NCI-H510A treated with DMSO at 0.1 percent for 48 hours (cell line): ENCODE measurements at regions not wholly inside any gene's neighbourhood (a gene's known extent, or its start where the extent isn't known, plus 50 kb on each side); places are given as distances from the start of the nearest gene placed in this dataset.
"Not testable (repeated sequence)": the region's sequence is repeated elsewhere in the genome, so short reads cannot be mapped to it uniquely, and the experiment has no call there.

Source experiments
- DNase-seq: peaks from one replicate; lab custom pipeline; 2025; lab: John Stamatoyannopoulos, UW

DNA sequence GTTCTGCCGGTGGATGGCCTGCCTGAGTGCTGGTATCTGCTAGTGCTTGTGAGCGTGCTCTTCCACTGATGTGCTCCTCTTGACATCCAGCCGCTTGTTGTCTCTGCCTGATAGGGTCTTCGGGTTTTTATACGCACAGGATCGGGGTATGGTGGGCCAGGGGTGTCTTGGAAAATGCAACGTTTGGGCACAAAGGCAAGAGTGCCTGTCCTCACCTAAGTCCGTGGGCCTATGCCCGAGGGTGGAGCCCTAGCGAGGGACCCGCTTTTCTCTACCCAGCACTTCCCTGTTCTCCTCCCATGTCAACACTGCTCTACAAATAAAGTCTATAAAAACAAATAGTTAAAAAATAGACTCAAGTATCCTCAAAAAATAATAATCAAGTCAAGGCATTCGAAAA lies 1007.8 kb downstream of the PLA2G4A start:
- no peak for DNase-seq

GRCh38 chr1:187837787-187838186 lies 1009.0 kb downstream of the PLA2G4A start:
- DNase-seq, result no peak

- DNase-seq, result no peak
Measured at GRCh38 chr1:187838335-187839293, 1009.9 kb downstream of the PLA2G4A start.

- no peak for DNase-seq
Measured at GRCh38 chr1:187839873-187840272, 1011.1 kb downstream of the PLA2G4A start.

- DNase-seq, result no peak
Measured at GRCh38 chr1:187840557-187840956, 1011.8 kb downstream of the PLA2G4A start.

DNA sequence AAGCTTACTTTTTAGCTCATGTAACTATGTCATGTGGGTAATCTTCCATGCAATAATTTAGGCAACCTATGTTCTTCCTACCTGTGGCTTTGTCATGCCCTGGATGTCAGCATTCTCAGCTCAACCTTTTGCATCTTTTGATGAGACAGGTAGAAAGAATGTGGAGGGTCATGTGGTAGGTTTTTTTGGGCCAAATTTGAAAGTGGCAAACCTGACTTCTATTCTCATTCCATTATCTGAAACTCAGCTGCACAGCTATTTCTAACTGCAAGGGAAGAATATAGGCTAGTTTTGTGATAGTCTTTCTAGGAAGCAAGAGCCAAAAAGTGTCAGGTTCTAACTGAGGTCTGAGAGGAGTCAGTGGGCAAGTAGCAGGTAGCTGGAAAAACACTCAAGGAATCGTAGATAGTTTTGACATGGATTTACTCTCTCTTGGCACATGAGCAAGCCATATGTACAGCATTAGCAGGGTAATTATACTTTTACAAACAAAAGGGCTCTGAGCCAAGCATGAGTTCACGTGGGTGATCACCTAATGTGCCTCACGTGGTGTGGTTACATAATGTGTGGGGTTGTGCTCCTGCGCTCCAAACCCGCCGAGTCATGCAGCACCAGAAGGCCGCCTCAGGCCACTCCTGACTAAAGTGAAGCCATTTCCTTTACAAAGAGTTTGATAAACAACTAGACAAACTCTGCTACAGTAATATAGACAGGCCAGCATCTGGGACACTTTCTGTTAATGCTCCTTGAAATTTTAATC lies 1013.8 kb downstream of the PLA2G4A start:
- DNase-seq, result no peak

- no peak for DNase-seq
Measured at GRCh38 chr1:187844313-187844712, 1015.6 kb downstream of the PLA2G4A start.

DNA sequence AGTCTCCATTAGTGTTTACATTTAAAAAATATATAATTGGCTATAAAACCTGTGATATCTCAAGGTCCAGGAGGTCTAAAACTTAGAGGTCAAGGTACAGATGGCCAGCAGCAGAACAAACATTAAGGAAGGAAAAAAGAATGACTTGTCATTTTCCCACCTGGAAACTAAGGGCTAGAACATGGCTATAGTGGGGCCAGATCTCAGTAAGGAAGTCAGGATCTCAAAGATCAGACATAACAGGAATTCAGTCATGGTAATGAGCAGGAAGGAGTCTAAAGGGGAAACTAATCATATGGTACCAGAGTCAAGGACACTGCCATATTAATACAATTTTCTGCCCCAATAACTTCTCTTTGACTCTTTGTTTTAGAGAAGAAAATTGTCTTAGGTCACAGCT lies 1018.8 kb downstream of the PLA2G4A start:
- DNase-seq, result no peak

- DNase-seq, result no peak
Measured at GRCh38 chr1:187848321-187848720, 1019.6 kb downstream of the PLA2G4A start.

- not testable (repeated sequence) for DNase-seq
Measured at GRCh38 chr1:187850146-187850545, 1021.4 kb downstream of the PLA2G4A start.

DNA sequence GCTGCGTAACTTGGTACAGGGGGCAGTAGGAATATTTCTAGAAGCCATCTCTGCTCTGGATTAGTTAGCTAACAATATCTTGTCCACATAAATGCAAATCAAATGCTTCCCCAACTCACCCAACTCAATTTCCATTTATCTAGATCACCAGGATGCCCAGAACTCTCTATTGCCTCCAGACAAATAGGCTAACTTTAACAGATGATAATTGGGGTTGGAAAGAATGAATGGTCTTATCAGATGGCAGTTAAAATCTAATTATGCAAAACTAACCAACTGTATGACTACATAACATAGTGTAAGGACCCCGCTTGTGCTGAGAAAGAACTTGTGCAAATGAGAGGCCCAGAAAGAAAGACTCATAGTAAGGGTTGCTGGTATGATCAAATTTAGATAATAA lies 1024.8 kb downstream of the PLA2G4A start:
- no peak for DNase-seq

GRCh38 chr1:187854457-187854856 lies 1025.7 kb downstream of the PLA2G4A start:
- no peak for DNase-seq

GRCh38 chr1:187862506-187862905 lies 1033.8 kb downstream of the PLA2G4A start:
- DNase-seq, result no peak

DNA sequence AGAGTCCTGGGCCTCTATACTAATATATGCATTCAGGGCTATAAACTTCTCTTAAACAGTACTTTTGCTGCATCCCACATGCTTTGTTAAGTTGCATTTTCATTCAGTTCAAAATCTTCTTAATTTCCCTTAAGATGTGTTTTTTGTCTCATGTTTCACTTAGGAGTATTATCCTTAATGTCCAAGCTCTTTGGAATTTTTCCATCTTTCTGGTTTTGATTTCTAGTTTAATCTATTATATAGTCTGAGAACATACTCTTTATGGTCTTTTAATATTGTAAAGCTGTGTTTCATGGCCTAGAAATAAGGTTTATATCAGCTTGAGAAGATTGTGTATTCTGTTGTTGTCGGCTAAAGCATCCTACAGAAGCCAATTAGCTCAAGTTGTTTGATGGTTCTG lies 1041.8 kb downstream of the PLA2G4A start:
- DNase-seq, result no peak

- DNase-seq, result no peak
Measured at GRCh38 chr1:187871177-187871845, 1042.6 kb downstream of the PLA2G4A start.

- no peak for DNase-seq
Measured at GRCh38 chr1:187872550-187872949, 1043.8 kb downstream of the PLA2G4A start.

- no peak for DNase-seq
Measured at GRCh38 chr1:187873126-187873525, 1044.4 kb downstream of the PLA2G4A start.

DNA sequence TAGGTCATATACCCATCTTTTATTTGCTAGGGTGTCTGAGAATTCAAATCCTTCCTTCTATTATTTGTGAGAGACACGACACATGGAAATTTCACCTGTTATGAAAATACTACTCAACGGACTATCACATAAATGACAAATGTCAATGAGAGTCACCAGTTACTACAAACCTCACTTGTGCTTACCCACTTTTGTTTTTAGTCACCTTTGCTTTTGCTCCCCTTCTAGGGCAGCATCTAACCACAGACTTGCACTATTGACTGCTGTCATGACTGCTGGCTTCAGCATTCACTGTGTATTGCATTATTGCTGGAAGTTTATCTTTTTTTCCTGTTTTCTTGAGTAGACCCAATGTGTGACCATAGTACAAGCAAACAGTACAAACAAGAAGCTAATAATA lies 1048.0 kb downstream of the PLA2G4A start:
- peak; percentile 82 for DNase-seq

DNA sequence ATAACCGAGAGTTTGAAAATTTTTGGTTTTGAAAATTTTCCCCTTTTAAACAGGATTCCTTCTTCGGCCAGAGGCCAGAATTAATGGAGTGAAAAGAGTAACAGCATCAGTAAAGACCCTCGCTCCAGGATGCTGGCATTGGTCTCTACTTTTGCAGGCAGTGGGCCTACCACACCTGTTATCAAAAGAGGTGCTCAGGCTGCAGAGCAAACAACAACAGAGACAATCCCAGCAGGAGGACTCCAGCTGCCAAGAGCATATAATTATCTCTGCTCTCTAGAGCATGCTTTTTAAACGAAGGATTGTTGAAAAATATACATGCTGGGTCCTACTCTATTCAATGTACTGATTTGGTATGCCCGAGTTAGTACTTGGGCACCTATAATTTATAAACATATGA lies 1048.5 kb downstream of the PLA2G4A start:
- DNase-seq, result peak; percentile 86

GRCh38 chr1:187878883-187879282 lies 1050.1 kb downstream of the PLA2G4A start:
- peak; percentile 56 for DNase-seq

DNA sequence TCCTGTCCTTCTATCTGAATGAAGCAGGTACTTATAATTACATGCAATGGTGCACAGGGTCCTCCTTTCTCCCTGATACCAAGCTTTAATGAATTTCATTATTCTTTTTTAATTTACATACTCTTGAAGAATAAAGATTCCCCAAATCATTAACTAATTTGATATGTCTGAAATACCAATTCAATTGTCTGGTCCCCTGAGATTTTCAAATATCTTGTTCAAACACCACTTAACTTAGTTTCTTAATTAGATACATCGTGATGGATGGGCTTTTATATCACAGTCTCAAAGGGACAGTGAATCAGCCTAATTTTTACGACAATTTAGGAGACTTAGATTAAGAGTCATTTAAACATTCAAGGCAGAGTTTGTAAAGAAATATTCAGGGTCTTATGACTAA lies 1054.6 kb downstream of the PLA2G4A start:
- DNase-seq, result no peak

DNA sequence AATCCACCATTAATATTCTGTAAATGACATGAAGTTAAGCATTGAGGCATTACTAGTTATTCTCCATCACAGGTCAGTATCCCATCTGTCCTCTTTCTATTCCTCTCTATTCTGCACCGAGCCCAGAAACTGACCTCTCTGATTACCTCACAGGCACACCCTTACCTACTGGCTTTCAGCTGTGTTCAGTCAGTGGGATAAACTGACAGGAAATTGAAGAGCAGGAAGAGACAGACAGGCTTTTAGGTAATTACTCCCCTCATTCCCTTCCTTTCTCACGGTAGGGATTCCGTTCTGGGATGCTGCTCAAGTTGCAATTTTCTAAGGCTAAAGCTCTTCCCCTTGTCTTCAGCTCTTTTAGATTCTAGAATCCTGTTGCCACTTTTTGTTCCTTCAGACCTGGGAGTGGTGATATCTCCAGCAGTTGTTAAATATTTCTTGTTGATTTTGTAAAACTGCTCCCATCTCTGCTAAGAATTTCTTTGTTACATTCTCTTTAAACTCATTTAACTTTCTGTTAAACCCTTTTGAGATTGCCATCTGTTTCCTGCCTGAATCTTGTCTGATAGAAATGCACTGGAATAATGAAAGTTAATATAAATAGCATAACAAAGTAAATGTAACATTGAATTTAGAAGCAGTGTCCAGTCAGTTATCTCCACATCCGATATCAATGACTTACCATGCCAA lies 1063.4 kb downstream of the PLA2G4A start:
- DNase-seq, result no peak
